Transverse colon (tissue), 4 donors: ENCODE measurements at regions not wholly inside any gene's neighbourhood (a gene's known extent, or its start where the extent isn't known, plus 50 kb on each side); places are given as distances from the start of the nearest gene placed in this dataset.

Source experiments
- CTCF ChIP-seq, 5 experiments: fragments of 200-600 bp in 3 of 5; fragments of 450-650 bp in 2 of 5; sonication (generic) in 3 of 5; IDR thresholded peaks; 1 replicate in 2 of 5; 2 replicates in 3 of 5; pipeline ENCODE4 v1.5.1; 2016 to 2017; ENCODE audit warnings: antibody characterized with exemption in 5 of 5, inconsistent platforms in 3 of 5, mild to moderate bottlenecking in 2 of 5, moderate library complexity in 1 of 5
- POLR2A ChIP-seq: fragments of 450-650 bp; IDR thresholded peaks from one replicate; pipeline ENCODE4 v1.6.1; 2016; ENCODE audit warnings: antibody characterized with exemption, mild to moderate bottlenecking, moderate library complexity
- POLR2AphosphoS5 ChIP-seq, 3 donors: sonication (generic); formaldehyde crosslinking; IDR thresholded peaks; one replicate each; pipeline ENCODE4 v1.6.1; 2016; ENCODE audit warnings: antibody characterized with exemption in 3 of 3

- TF ChIP-seq CTCF (IDR thresholded peaks at IDR 0.05): no peak
- TF ChIP-seq POLR2A: no peak
- TF ChIP-seq POLR2AphosphoS5 (IDR thresholded peaks at IDR 0.05): no peak
Observed at GRCh38 chr7:123324283-123324682, 124.5 kb upstream of the SLC13A1 start.
